ENCODE measurements at regions not wholly inside any gene's neighbourhood (a gene's known extent, or its start where the extent isn't known, plus 50 kb on each side); places are given as distances from the start of the nearest gene placed in this dataset.

DNA sequence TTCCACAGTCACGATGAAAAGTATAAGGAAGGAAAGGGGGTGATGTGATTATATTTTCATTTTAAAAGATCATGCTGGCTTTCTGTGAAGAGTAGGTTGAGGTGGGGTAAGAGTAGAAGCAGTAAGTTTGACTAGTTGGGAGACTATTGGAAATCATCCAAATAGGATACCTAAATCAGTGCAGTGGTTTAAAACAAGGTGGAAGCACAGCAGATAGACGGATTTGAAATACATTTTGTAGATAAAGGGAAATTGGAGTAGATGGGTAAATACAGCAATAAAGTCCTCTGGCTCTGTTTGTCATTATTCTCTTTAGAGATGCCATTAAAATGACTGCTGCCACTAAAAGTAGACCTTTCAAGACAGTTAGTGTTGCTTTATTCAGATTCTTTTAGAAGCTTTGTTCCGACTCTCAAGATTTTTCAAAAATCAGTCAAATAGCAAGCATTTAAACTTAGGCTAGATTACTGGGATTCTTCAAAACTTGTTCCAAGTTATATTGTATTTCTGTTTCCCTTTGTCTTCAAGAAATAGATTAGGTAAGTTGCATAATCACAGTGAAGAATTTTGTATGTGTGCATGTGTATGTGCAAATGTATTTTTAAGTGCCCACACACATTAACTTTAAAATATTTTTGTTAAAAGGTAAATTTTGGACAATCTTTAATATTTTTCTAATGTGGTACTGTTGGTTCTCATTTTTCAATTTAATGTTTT, 61.7 kb upstream of the DTNA start:
- Histone ChIP-seq H3K79me2 (ENCODE audit: control insufficient read depth in 1 of 2, insufficient read depth in 2 of 2, low read length in 2 of 2) (no peaks in the 10 kb centered on the region), H3K14ac (ENCODE audit: insufficient read length) (no peak overlapping the region), H3K18ac (ENCODE audit: extremely low read depth, low read length) (no peak overlapping the region), H3K27ac (ENCODE audit: low read depth, low read length) (no peak overlapping the region), H4K5ac (ENCODE audit: insufficient read length, low read depth, low read length) (no peak overlapping the region), H2AK5ac (ENCODE audit: low read depth, low read length) (no peak overlapping the region), H3K23me2 (ENCODE audit: low read depth, low read length) (no peaks in the 10 kb centered on the region; the same call in 1 of the 2 replicates), H2BK15ac (ENCODE audit: low read length) (no peak overlapping the region), H3K9me3 (ENCODE audit: insufficient read depth in 2 of 2, low read depth in 1 of 2, low read length in 1 of 2) (no peaks in the 10 kb centered on the region; a peak in 1 of 4 replicates), H3K4ac (replicated peaks; ENCODE audit: insufficient read length, low read depth, low read length) (no peak overlapping the region), H3K4me3 (ENCODE audit: extremely low read depth in 1 of 4, insufficient read depth in 2 of 4, low read depth in 3 of 4, low read length in 4 of 4) (no peak overlapping the region), H3K27me3 (replicated peaks in 1 of 4; ENCODE audit: control insufficient read depth in 3 of 4, extremely low read depth in 1 of 4, insufficient read depth in 3 of 4, low read length in 3 of 4) (no peaks in the 10 kb centered on the region), H2BK20ac (ENCODE audit: low read length) (no peak overlapping the region), H3K36me3 (ENCODE audit: control insufficient read depth in 2 of 4, insufficient read depth in 4 of 4, low read length in 3 of 4) (no peaks in the 10 kb centered on the region), H4K8ac (ENCODE audit: extremely low read depth, insufficient read depth, low read length) (no peak overlapping the region), H2BK12ac (ENCODE audit: low read depth, low read length) (no peak overlapping the region), H3K9ac (replicated peaks in 1 of 4; ENCODE audit: extremely low read depth in 1 of 4, low read depth in 3 of 4, low read length in 3 of 4) (no peak overlapping the region), H2BK120ac (replicated peaks; ENCODE audit: low read depth, low read length) (no peak overlapping the region), H3K79me1 (ENCODE audit: low read depth, low read length) (no peaks in the 10 kb centered on the region), H3K56ac (replicated peaks; ENCODE audit: insufficient read length, low read depth, low read length) (no peak overlapping the region), H2AFZ (ENCODE audit: low read length) (no peak overlapping the region), H3K4me1 (replicated peaks in 1 of 4; ENCODE audit: control insufficient read depth in 3 of 4, insufficient read depth in 4 of 4, low read length in 3 of 4) (peaks cover 0 to 10% (median 3%) of the 10 kb centered on the region in 4 experiments; a peak in 3 of 7 replicates), H3K4me2 (ENCODE audit: insufficient read depth in 1 of 2, low read depth in 2 of 2, low read length in 2 of 2) (no peak overlapping the region), H2BK5ac (ENCODE audit: low read depth, low read length) (no peak overlapping the region), H3K23ac (ENCODE audit: insufficient read length) (no peak overlapping the region), H4K20me1 (replicated peaks in 1 of 2; ENCODE audit: control insufficient read depth in 1 of 2, insufficient read depth in 2 of 2, low read length in 2 of 2) (no peaks in the 10 kb centered on the region), H4K91ac (replicated peaks; ENCODE audit: insufficient read length, low read length) (peak overlapping the region; percentile 3)
- FAIRE-seq (no peak), DNase-seq (ENCODE audit: low read depth in 1 of 2, low spot score in 2 of 2) (no peak)
- ChIA-PET POLR2A (ENCODE audit: partially characterized antibody) (interaction anchor here (0.9 to 3.4 kb wide), 2 partner anchors 10 to 12 kb away, joined by 3 to 19 read pairs; no protein-coding TSS in a partner anchor), CTCF (ENCODE audit: partially characterized antibody) (interaction anchor here (1.2 to 2.6 kb wide), 4 partner anchors 10 to 51 kb away, joined by 4 to 21 read pairs (median 5); no protein-coding TSS in a partner anchor)
- WGBS, 2 experiments (ENCODE audit: extremely low coverage in 1 of 2, insufficient coverage in 1 of 2, insufficient read length in 1 of 2, insufficient replicate concordance in 2 of 2, low coverage in 1 of 2, low lambda C conversion rate in 2 of 2, missing lambda C conversion rate in 1 of 2): 90% methylated on average over 3 of the region's 3 CpGs; no CpG with 5 or more reads in 1 of the 2 experiments
